PC-9 (cell line): ENCODE measurements at regions not wholly inside any gene's neighbourhood (a gene's known extent, or its start where the extent isn't known, plus 50 kb on each side); places are given as distances from the start of the nearest gene placed in this dataset.

Experiments
- CTCF ChIP-seq: fragments of 200-600 bp; sonication (generic); conservative IDR thresholded peaks from 2 replicates; pipeline ENCODE4 v1.6.1; 2017; ENCODE audit warnings: mixed run types, antibody characterized with exemption, mild to moderate bottlenecking, moderate library complexity
- EZH2 ChIP-seq: fragments of 200-600 bp; sonication (generic); IDR thresholded peaks from 2 replicates; pipeline ENCODE4 v1.8.0; 2017; ENCODE audit warnings: antibody characterized with exemption, low read depth

GRCh38 chr7:91352091-91352490, 87.9 kb downstream of the FZD1 start:
- no peak for TF ChIP-seq CTCF
- no peak for TF ChIP-seq EZH2
